Stimulated activated CD4-positive, alpha-beta T cell treated with anti-CD3 and anti-CD28 coated beads, Interleukin-4, amount 100 ng/mL, for 48 hours (primary cell): ENCODE measurements at regions not wholly inside any gene's neighbourhood (a gene's known extent, or its start where the extent isn't known, plus 50 kb on each side); places are given as distances from the start of the nearest gene placed in this dataset.

Experiments used
- DNase-seq, 2 donors: peaks; one replicate each; pipeline ENCODE4 v3.0.0-alpha.2; 2020; ENCODE audit warnings: low read depth in 2 of 2

DNA sequence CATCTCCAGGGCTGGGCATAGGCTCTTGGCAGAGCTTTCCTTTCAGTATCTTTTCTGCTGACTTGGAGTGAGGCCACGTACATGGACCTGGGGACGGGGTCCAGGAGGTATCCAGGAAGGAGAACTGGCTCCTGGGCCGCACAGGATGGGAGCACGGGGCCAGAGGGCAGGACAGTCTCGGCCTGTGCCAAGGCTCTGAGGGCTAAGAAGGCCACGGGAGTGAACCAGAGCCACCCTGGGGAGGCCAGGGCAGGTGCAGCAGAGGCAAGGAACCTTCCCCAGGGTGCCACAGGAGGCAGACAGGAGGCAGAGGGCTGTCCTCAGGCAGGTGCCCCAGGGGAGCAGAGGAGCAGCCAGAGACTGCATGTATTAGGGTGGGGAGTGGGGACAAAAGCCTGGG lies 50.3 kb downstream of the PLXNA1 start:
- no peak for DNase-seq

DNA sequence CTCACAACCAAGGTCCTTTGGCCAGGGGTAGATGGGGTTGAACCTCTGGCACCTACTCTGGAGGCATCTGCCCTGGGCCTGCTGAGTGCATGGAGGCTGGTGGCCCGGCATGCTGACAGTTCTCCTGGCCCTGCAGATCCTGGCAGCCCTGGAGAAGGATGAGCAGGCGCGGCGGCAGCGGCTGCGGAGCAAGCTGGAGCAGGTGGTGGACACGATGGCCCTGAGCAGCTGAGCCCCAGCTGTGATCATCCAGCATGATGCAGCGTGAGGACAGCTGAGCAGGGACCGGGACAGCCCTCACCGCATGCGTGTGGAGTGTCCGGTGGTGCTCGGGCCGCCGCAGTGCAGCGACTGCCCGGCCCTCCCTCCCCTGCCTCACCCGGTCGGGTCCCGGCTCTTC lies 50.9 kb downstream of the PLXNA1 start:
- DNase-seq = no peak

DNA sequence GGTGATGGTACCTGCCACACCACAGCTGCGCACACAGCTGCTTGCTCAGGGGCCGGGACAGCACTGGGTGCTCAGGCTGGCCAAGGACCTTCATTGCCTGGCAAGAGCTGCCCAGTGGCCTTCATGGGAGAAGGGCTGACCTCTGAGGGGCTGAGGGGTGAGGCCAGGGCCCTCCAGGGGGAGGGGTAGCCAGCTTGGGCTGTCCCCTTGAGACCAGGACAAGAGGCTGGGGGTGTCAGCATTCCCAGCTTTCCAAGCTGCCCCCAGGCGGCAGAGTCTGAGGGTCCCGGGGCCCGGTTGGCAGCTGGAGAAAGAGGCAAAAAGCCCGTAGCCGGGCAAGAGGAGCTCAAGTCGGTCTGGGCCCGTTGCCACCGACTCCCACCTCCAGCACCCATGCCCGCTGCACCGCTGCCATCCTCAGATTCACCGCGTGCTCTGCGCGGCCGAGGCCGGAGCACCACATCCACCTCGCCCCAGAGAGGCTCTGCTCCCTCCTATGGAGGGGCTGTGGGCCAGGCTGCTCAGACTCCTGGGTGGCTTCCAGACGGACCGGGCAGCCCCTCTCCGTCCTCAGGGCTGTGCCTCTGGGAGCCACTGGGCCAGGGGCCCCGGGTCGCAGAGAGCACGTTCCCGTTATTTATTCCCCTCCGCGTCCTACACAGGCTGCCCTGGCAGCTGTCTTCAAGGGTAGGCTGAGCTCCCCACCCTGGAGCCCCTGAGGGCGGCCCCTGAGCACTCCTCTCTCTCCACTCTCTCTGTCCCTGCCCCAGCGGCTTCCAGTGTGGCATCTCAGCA lies 51.5 kb downstream of the PLXNA1 start:
- DNase-seq = no peak

DNA sequence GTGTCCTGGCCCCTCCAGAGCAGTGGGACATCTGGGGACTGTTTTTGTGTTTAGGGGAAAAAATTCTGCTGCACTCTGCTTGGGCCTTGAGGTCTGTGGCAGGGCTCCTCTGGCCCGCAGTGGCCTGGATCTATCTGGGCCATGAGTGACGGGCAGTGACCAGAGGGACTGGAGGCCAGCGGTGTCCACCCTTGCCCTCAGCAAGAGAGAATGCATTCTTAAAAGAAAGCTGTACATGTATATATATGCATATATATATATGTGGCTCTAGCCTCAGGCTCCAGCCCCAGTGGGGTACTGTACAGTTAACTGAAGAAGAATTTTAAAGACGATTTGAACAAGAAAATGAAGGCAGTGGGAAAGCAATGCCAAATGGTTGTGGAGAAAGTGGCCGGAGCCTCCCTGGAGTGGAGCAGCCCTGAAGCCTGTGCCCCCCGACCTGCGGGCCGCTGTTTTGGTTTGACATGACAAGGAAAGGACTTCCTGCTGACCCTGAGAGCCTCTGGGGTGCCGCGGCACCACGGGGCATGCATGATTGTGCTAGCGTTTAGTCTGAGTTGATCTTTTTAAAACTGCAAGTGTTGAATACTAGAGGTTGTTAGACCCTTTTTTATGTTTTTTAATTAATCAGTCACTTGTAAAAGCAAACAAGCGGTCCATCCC lies 52.2 kb downstream of the PLXNA1 start:
- DNase-seq = no peak

DNA sequence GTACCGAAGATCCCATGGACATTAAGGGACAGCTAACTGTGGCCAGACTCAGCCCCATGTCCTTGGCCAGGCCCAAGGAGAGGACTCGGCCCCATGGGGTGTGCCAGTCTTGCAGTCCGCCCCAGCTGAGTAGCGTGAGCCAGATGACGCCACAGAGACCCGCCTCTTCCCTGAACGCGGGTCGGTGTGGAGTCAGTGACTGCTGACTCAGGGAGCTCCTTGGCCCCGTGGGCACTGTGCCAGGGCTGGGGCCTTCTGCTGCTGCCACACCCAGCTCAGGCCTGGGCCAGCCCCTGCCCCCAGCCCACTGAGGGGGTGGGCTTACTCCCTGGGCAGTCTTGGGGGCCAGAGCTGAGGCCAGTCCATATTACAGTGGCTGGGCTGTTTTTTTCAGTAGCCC lies 52.8 kb downstream of the PLXNA1 start:
- no peak for DNase-seq

DNA sequence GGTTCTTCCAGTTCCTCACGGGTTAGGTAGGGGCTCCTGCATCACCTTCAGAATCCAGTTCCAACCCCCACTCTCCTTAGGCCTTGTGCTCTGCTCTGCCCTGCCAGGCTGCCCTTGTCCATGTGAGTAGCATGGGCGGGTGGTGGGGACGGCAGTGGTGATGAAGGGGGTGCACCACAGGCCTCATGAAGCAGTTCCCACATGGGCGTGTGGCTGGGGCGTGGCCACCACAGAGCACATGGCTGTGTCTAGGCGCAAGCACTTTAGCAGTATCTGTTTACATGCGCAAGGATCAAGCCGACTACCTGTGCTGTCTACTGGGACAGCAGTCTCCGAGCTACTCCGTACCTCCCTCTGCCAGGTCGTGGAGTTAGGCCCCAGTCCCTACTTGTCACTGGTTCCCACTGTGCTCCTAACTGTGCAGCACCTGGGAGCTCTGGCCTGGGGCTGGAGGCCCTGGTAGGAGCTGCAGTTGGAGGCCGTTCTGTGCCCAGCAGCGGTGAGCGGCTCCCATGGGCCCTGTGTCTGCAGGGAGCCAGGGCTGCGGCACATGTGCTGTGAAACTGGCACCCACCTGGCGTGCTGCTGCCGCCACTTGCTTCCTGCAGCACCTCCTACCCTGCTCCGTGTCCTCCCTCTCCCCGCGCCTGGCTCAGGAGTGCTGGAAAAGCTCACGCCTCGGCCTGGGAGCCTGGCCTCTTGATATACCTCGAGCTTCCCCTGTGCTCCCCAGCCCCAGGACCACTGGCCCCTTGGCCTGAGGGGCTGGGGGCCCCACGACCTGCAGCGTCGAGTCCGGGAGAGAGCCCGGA lies 53.5 kb downstream of the PLXNA1 start:
- no peak for DNase-seq

DNA sequence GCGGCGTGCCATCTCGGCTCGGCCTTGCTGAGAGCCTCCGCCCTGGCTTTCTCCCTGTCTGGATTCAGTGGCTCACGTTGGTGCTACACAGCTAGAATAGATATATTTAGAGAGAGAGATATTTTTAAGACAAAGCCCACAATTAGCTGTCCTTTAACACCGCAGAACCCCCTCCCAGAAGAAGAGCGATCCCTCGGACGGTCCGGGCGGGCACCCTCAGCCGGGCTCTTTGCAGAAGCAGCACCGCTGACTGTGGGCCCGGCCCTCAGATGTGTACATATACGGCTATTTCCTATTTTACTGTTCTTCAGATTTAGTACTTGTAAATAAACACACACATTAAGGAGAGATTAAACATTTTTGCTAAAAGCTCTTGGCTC lies 54.1 kb downstream of the PLXNA1 start:
- DNase-seq = no peak

DNA sequence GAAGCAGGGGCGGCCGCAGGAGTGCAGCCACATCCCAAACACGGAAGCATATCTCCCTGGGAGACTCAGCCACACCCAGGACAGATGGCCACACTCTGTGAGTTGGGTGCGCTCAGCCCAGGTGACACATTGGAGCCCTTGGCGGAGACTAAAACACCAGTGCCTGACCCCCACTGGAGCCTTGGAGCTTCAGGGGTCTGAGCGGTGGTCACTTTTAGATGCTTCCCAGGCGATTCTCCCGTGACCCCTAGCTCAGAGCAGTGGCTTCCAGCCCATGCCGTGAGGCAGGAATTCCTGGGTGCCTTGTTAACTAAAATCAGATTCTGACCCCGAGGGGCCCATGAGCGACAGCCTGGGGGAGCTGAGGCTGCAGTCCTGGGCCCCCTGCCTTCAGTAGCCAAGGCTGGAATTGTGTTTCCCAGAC lies 54.5 kb downstream of the PLXNA1 start:
- DNase-seq = no peak

DNA sequence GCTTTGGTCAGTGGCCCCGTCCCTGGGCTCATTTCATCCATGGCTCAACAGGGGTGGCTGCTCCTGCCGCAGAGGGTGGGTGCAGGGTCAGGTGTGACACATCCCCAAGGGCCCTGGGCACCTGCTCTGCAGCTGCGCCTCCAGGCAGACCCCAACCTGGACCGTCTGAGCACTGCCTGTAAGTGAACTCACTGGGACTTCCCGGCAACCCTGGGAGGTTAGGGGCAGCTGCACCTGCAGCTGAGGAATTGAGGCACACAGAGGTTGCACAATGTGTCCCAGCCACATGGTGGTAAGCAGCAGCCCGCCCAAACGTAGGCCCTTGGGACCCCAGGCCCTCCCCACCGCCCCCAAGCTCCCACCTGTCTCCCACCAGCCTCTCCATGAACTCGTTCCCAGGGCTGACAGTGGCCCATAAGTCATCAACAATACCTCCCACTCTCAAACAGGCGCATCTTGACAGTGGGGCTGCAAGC lies 55.1 kb downstream of the PLXNA1 start:
- no peak for DNase-seq

DNA sequence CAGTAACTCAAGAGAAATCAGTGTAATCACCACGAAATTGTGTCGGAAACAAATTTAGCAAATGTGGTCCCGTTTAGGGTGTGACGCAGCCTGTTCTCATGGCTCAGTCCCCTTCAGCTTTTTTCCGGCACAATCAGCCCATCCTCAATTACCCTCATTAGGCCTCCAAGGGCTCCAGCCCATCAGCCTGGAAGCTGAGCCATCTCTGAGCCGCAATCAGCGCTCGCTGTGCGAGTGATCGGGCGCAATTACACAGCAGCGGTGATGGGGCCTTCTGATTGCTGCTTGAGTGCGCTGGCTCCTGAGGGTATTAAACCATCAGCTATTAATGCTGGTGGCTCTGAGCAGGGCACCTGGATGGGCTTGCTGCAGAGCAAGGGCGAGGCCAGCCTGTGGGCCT lies 55.6 kb downstream of the PLXNA1 start:
- no peak for DNase-seq

DNA sequence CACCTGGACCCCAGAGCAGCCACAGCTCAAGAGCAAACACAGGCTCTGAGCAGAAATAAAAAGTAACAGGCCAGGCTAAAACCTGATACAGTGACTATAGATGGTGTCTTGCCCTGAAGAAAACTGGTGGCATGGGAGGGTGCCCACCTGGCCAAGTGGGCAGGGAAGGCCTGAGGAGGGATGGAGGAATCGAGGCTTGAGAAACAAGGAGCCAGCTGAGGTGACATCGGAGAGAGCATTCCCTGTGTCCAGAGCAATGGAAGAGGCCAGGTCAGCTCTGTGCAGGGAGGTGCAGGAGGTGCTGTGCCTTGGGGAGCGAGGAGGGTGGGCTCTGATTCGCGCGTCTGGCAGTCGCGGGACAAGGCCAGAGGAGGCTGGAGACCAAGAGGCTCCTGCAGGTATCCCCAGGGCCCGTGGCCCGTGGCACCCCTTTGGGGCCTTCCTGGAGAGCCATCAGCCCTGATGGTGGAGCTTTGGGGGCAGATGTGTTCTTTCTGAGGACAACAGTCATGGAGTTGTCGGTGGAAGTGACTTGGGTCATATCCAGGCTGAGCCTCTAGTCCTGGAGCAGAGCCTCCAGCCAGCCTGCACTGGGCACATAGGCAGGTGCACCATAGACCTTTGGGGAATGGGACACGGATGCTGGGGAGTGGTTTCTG lies 56.1 kb downstream of the PLXNA1 start:
- no peak for DNase-seq

DNA sequence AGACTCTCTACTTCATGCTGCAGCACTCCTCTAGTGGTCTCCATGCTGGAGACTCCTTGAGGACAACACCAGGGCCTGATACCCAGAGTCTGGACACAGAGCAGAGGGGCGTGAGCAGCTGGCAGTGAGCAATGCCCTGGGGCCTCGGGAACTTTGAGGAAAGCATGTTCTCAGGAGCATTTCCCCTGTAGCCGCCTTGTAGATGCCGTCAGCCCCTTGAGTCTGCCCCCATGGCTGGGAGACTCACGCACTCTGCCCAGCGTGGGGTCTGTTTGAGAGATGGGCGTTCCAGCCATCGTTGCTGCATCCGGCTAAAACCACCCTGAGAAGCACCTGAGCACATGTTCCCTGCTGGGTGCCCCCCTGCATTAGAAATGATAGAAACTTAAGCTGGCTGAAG lies 56.8 kb downstream of the PLXNA1 start:
- DNase-seq = no peak

DNA sequence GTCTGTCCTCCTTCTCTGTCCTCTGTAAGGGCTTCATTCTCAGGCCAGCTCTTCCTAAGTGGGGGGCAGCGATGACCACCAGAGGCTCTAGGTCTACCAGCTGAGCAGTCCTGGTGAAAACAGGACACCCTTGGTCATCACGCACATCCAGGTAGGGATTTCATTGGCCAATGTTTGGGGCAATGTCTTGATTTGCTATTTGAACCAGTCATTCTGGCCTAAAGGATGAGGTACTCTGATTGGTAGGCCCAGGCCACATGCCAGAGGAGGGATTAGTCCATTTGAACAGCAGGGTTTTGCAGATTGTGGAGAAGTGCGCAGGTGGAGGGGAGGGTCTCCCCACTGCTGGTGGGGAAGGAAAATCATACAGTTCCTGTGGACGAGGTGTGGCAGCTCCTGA lies 57.3 kb downstream of the PLXNA1 start:
- DNase-seq = no peak

DNA sequence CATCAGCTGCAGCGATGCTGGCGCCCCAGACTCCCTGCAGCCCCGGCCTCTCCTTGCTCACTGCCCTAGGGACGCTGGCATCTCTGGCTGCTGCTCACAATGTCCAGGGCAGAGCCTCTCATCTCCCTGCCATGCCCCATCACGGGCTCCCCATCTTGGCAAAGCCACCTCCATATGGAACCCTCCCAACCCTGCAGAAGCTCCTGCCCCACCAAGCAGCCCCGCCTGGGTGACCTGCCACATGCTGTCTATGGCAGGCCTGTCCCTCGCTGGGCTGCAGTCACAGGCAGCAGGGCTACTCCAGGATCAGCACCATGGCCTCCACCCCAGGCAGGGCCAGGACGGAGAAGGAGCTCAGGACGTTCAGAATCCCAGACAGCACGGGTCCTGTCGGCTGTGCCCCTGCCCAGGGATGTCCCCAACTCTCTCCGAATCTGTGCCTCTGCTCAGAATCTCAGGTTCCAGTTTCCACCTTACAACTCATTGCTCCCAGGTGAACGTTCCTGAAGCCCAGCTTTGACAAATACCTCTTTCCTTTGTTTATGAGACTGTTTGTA lies 58.4 kb downstream of the PLXNA1 start:
- DNase-seq = no peak

DNA sequence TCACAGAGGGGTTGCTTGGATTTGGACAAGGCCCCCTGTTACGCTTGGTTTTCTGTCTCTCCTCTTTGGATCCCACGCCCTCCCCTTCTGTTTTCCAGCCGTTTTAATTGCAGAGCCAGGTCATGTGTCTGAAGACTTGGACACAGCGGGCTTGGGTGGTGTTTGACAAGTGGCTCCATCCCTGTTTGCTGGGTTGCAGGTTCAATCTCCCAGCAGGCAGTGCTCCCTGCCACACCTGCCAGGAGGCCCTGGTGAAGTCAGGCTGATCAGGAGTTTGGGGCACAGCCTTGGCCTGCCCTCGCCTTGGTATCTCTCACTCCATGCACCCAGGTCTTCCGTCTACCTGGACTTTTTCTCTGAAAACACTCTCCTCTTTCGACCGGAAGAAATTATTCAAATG lies 59.0 kb downstream of the PLXNA1 start:
- DNase-seq = no peak

DNA sequence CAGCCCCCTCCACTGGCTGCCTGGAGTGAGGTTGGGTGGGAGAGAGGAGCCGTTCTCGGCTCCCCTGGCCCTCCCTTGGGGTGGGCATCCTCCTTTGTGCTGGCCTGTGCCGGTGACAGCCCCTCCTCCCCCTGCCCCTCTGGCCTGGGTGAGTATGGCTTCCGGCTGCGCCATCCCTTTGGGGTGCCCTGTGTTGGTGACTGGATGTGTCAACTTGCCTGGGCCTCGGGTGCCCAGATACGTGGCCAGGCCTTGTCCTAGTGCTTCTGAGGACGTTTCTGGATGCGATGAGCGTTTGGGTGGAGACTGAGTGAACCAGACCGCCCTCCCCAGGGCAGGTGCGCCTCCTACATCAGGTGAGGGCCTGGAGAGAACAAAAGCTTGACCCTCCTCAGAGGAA lies 59.7 kb downstream of the PLXNA1 start:
- DNase-seq = no peak

DNA sequence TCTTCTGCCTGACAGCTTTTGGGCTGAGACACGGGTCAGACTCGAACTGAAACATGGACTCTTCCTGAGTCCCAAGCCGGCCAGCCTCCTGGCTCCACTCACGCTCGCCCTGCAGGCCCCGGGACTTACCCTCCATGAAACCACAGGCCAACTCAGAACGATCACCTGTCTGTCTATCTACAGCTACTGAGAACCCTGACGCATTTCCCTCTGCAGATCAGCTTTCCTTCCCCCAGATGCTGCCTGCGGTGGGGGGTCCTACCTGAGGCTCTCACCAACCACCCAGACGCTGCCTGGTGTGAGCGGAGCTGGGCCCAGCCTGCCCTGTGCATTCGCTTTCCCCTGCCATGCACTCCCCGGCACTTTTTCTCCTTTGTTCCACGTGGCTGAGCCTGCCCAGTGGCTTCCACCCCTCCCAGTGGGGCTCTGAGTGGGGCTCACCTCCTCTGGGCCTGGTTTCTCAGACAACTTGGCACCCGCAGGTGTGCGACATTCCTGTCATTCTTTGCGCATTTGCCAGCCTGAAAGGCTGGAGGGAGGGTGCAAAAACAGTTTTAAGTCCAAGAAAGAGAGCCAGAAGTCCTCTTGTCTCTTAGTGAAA lies 60.2 kb downstream of the PLXNA1 start:
- no peak for DNase-seq

DNA sequence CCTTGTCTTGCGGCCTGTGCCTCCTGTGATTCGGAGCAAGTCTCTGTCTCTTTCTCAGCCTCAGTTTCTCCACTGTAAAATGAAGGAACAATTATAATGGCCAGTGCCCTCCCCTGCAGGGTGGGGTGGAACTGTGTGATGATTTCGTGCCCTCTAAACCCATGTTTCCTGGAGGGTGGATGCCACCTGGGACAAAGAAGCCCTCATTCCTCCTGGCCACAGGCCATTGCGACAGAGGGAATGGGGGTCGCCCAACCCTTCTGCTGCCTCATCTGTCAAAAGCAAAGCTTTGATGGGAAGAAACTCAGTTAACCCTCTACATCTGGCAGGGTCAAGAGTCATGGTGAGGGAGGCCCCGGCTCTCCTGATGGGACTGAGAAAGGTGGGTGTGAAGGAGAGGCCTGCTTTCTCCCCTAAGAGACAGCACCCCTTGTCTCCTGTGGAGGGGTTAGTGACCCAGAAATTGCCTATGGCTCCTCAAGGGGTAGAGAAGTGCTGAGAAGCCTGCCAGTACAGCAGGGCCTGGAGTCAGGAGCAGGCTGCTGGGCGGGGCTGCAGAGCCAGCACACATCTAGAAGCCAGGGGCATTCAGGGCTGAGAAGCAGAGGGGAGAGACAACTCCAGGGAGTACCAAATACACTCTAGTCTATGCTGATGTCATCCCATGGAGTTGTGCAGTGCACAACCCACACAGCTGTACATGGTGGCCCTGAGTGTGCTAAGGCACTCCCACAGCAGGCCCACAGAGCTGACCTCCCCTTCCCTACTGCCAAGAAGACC lies 61.0 kb downstream of the PLXNA1 start:
- DNase-seq = no peak

DNA sequence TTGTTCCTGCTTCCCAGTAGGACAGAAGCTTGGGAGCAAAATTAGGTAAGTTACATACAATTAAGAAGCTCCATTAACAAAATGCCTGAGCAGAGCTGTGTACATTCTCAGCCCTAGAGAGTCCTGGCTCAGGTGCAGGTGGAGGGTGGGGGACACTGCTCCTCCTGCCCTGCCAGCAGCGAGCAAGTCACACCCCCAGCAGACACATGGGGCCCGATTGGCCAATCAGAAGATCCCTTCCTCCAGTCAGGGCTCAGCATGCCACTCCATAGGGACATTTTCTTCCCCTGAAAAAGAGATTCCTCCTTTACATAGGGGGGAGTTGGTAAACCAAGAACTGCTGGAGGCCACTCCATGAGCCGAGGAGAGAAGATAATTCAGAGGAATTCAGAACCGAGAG lies 62.1 kb downstream of the PLXNA1 start:
- DNase-seq = no peak

DNA sequence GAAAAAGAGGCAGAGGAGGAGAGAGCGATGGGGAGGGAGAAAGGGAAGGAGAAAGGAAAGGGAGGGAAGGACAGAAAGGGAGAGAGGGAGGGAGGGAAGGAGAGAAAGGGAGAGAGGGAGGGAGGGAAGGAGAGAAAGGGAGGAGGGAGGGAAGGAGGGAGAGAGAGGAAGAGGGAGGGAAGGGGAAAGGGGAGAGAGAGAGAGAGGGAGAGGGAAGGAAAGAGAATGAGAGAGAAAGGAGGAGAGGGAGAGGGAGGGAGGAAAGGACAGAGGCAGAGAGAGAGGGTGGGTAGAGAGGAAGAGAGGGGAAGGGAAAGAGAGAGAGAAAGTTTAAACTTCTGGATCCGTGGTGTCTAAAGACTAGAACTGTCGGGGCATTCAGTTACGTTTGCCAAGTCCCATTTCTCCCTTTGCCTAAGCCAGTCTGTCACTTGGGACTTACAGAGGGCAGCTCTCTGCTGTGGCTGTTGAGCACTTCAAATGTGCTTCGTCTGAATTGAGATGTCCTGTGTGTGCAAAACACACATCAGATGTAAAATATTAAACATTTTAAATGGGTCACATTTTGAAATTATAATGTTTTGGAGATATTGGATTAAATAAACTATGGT lies 62.6 kb downstream of the PLXNA1 start:
- DNase-seq = no peak
